ENCODE measurements at regions not wholly inside any gene's neighbourhood (a gene's known extent, or its start where the extent isn't known, plus 50 kb on each side); places are given as distances from the start of the nearest gene placed in this dataset.

DNA sequence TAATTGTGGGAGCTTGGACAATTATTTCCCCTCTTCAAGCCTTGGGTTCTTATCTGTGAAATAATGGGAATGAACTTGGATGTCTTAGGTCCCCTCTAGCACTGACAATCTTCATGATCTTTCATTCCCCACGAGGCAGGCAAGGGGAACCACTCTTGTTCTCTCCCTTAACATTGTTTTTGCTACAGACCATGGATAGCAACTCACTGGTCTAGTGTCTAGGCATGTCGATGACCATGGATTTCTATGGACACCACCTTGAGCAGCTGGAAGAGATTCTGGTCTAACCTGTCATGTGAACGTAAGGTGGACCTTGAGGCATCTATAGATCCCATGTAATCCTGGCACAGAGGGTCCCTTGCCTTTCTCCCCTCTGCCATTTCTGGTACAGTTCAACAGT, 104.1 kb upstream of the DHX15 start:
- TF ChIP-seq, protein P1, sequence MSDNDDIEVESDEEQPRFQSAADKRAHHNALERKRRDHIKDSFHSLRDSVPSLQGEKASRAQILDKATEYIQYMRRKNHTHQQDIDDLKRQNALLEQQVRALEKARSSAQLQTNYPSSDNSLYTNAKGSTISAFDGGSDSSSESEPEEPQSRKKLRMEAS (IDR thresholded peaks at IDR 0.05; ENCODE audit: insufficient read depth, insufficient read length): no peak
- no peak for TF ChIP-seq CTCF (IDR thresholded peaks at IDR 0.05; ENCODE audit: extremely low read depth in 1 of 2, insufficient read depth in 1 of 2, low read depth in 1 of 2, low read length in 2 of 2)
- no peak for TF ChIP-seq POLR2AphosphoS5 (IDR thresholded peaks at IDR 0.05; ENCODE audit: insufficient read depth, low read depth, low read length)
- TF ChIP-seq EZH2 (IDR thresholded peaks at IDR 0.05; ENCODE audit: borderline replicate concordance, low read depth, low read length, severe bottlenecking): no peak
- TF ChIP-seq FOS (IDR thresholded peaks at IDR 0.05; ENCODE audit: borderline replicate concordance, insufficient read depth, low read length): no peak
- no peak for TF ChIP-seq GATA2 (IDR thresholded peaks at IDR 0.05; ENCODE audit: insufficient read depth, insufficient read length, low read depth, low read length)
- TF ChIP-seq JUN (IDR thresholded peaks at IDR 0.05; ENCODE audit: borderline replicate concordance, insufficient read depth, insufficient read length, low read depth): no peak
- TF ChIP-seq POLR2A (IDR thresholded peaks at IDR 0.05; ENCODE audit: low read depth, low read length): no peak
- no peak for TF ChIP-seq MYC (IDR thresholded peaks at IDR 0.05; ENCODE audit: low read depth, low read length)
- intact Hi-C loops (cut with micrococcal nuclease): no loop called here
- H3K79me2 ChIP-seq (ENCODE audit: control insufficient read depth, insufficient read depth, low read length): no peaks in the 10 kb centered on the region
- H3K9me3 ChIP-seq (replicated peaks; ENCODE audit: control insufficient read depth, insufficient read depth, low read length): no peaks in the 10 kb centered on the region
- no TSS peak for BruUV-seq (replicated peaks)
- H3K36me3 ChIP-seq (ENCODE audit: control insufficient read depth in 2 of 2, extremely low read depth in 1 of 2, insufficient read depth in 2 of 2, low read length in 2 of 2): no peaks in the 10 kb centered on the region
- no peak for FAIRE-seq
- H3K4me2 ChIP-seq (ENCODE audit: insufficient read depth, low read length): no peak overlapping the region
- no peak for DNase-seq (ENCODE audit: low read depth, low spot score)
- no peak overlapping the region for H2AFZ ChIP-seq (ENCODE audit: low read depth, low read length)
- H4K20me1 ChIP-seq (replicated peaks; ENCODE audit: control insufficient read depth, extremely low read depth, insufficient read depth, low read length): no peaks in the 10 kb centered on the region
- dilution Hi-C loops (cut with MboI; ENCODE audit: extremely low pct_ligation_motif_present, low sequenced_read_pairs): no loop called here
- no peak overlapping the region for H3K27ac ChIP-seq (ENCODE audit: insufficient read depth, low read depth, low read length)
- ChIA-PET POLR2A (no interaction called here), CTCF (interaction anchor here (1.2 to 1.5 kb wide), 7 partner anchors 9 to 202 kb away, joined by 3 to 9 read pairs (median 5); no protein-coding TSS in a partner anchor)
- no peaks in the 10 kb centered on the region for H3K4me1 ChIP-seq (ENCODE audit: control insufficient read depth, extremely low read depth, insufficient read depth, low read length)
- H3K9ac ChIP-seq (replicated peaks; ENCODE audit: extremely low read depth, insufficient read depth, low read length): no peak overlapping the region
- peaks cover 2 to 3% of the 10 kb centered on the region in 2 experiments for H3K27me3 ChIP-seq (ENCODE audit: control insufficient read depth in 2 of 2, insufficient read depth in 2 of 2, low read length in 2 of 2)
- no peaks in the 10 kb centered on the region for H3K9me1 ChIP-seq (replicated peaks; ENCODE audit: control insufficient read depth, extremely low read depth, insufficient read depth, low read length)
- H3K4me3 ChIP-seq (replicated peaks in 1 of 3; ENCODE audit: insufficient read depth in 1 of 3, low read depth in 1 of 3, low read length in 3 of 3): no peak overlapping the region

All from endothelial cell of umbilical vein (primary cell).